ENCODE measurements at regions not wholly inside any gene's neighbourhood (a gene's known extent, or its start where the extent isn't known, plus 50 kb on each side); places are given as distances from the start of the nearest gene placed in this dataset.

GRCh38 chr6:81816380-81816779 lies 63.9 kb upstream of the TENT5A start:
- no peak for DNase-seq (ENCODE audit: low read depth)

DNA sequence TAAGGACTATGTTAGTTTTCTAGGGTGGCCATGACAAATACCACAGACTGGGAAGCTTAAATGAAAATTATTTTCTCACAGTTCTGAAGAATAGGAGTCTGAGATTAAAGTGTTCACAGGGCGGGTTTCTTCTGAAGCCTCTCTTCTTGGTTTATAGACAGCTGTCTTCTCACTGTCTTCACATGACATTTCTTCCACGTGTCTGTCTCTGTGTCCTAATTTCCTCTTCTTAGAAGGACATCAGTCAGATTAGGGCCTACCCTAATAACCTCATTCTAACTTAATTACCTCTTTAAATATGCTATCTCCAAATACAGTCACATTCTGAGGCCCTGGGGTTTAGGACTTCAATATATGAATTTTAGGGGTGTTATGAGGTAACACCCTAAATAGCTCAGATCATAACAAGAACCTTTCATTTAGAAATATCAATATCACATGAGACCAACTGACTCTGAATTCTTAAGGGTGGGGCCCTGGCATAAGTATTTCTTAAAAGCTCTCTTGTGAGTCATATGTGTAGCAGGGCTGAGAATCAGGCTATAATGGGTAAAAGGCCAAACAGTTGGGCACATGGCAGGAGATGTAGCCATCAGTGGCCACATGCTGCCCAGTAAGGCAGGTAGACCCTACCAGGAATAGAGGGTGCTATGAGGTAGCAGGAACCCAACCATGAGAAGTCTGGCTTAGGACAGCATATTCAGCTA lies 62.0 kb upstream of the TENT5A start:
- peak; percentile 38 for DNase-seq (ENCODE audit: low read depth)

- no peak for DNase-seq (ENCODE audit: low read depth)
These were observed 60.8 kb upstream of the TENT5A start for GRCh38 chr6:81813305-81813704.

DNA sequence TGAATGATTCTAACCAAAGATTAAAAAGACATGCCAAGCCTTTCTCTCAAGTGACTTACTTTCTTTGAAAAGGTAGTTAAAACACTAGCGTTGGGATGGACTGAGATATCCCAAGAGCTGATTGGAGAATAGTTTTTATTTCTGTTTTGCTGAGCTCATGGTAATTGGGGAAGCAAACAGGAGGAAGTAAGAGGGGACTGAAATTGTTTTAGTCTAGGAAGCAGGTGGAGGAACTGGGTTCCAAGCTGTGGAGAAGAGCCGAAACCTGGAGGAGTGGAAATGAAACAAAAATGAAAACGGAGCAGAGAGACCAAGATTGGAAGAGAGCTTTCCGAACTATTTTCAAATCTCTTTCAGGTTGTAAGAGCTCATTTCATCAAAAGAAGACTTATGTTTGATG lies 59.9 kb upstream of the TENT5A start:
- no peak for DNase-seq (ENCODE audit: low read depth)

GRCh38 chr6:81808851-81809570 lies 56.5 kb upstream of the TENT5A start:
- DNase-seq (ENCODE audit: low read depth) = no peak

DNA sequence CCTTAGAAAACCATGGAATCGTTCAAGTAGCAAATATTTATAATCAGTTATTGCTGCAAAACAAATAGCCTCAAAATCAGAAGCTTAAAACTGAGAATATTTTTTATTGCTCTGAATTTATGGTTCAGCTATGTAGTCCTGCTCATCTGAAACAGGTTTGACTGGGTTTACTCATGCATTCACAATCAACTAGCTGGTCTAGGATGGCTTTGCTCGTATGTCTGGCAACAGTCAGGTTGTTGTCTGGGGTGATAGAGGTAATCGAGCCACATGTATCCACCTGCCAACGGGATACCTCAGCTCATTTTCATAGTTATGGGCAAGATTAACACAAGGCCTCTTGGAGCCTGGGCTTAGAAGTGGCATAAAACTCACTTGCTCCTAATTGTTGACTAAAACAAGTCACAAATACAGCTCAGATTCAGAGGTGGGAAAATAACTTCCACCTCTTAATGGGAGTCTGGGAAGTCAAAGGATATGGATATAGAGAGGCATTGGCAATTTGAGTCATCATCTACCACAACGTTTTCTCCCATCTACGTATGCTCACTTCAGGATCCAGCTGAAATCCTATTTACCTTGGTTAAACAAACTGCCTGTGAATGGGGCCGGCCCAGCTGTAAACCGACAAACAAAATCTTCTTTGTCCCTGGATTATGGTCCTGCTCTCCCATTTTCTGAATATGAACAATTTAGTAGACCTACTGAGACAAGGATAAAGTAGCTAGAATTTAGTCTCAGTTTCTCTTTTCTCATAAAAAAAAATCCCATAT lies 54.5 kb upstream of the TENT5A start:
- DNase-seq (ENCODE audit: low read depth) = no peak

DNA sequence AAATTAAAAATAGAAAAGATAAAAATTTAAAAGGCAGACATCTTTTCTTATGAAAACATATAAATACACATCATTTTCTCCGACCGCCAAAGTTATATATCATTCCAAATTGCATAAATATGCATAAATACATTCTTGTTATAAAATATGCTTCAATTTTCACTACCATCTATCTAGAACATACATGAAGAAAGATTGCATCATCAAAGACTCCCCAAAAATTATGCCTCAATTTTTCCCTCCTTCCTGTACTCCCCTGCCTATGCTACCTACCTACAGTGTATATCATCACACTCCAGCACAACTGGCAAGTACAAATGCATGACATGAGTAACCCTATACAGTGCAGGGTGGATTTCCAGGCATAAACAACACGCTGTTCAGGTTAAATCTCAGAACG lies 49.9 kb upstream of the TENT5A start:
- DNase-seq (ENCODE audit: low read depth) = no peak
